ENCODE measurements at regions not wholly inside any gene's neighbourhood (a gene's known extent, or its start where the extent isn't known, plus 50 kb on each side); places are given as distances from the start of the nearest gene placed in this dataset.

GRCh38 chr9:27625751-27626150, 52.5 kb upstream of the C9orf72 start:
- DNase-seq (ENCODE audit: low spot score): no peak

GRCh38 chr9:27626244-27627187, 53.2 kb upstream of the C9orf72 start:
- peak; percentile 40 for DNase-seq (ENCODE audit: low spot score)

GRCh38 chr9:27627188-27627564, 53.9 kb upstream of the C9orf72 start:
- no peak for DNase-seq (ENCODE audit: low spot score)

- no peak for DNase-seq (ENCODE audit: low spot score)
Observed at GRCh38 chr9:27628311-27628710, 55.0 kb upstream of the C9orf72 start.

GRCh38 chr9:27629425-27629824, 56.1 kb upstream of the C9orf72 start:
- peak; percentile 41 for DNase-seq (ENCODE audit: low spot score)

- DNase-seq (ENCODE audit: low spot score): no peak
Observed at GRCh38 chr9:27632254-27632653, 59.0 kb upstream of the C9orf72 start.

GRCh38 chr9:27633764-27634163, 60.5 kb upstream of the C9orf72 start:
- no peak for DNase-seq (ENCODE audit: low spot score)

GRCh38 chr9:27634879-27635278, 61.6 kb upstream of the C9orf72 start:
- DNase-seq (ENCODE audit: low spot score): no peak

- DNase-seq (ENCODE audit: low spot score): no peak
Observed at GRCh38 chr9:27638716-27639115, 65.4 kb upstream of the C9orf72 start.

- DNase-seq (ENCODE audit: low spot score): no peak
Observed at GRCh38 chr9:27645161-27645840, 72.0 kb upstream of the C9orf72 start.

GRCh38 chr9:27653246-27653645, 80.0 kb upstream of the C9orf72 start:
- DNase-seq (ENCODE audit: low spot score): no peak

- no peak for DNase-seq (ENCODE audit: low spot score)
Observed at GRCh38 chr9:27653957-27654356, 80.7 kb upstream of the C9orf72 start.

- no peak for DNase-seq (ENCODE audit: low spot score)
Observed at GRCh38 chr9:27654629-27655285, 81.5 kb upstream of the C9orf72 start.

- DNase-seq (ENCODE audit: low spot score): no peak
Observed at GRCh38 chr9:27655441-27655840, 82.2 kb upstream of the C9orf72 start.

GRCh38 chr9:27659001-27659400, 85.7 kb upstream of the C9orf72 start:
- no peak for DNase-seq (ENCODE audit: low spot score)

- no peak for DNase-seq (ENCODE audit: low spot score)
Observed at GRCh38 chr9:27659571-27659970, 86.3 kb upstream of the C9orf72 start.

GRCh38 chr9:27660148-27660547, 86.9 kb upstream of the C9orf72 start:
- no peak for DNase-seq (ENCODE audit: low spot score)

GRCh38 chr9:27663526-27663925, 90.2 kb upstream of the C9orf72 start:
- DNase-seq (ENCODE audit: low spot score): no peak

- no peak for DNase-seq (ENCODE audit: low spot score)
Observed at GRCh38 chr9:27664121-27664779, 91.0 kb upstream of the C9orf72 start.

- peak; percentile 9 for DNase-seq (ENCODE audit: low spot score)
Observed at GRCh38 chr9:27665136-27665535, 91.9 kb upstream of the C9orf72 start.

- no peak for DNase-seq (ENCODE audit: low spot score)
Observed at GRCh38 chr9:27668280-27668679, 95.0 kb upstream of the C9orf72 start.

- DNase-seq (ENCODE audit: low spot score): no peak
Observed at GRCh38 chr9:27671636-27672035, 98.4 kb upstream of the C9orf72 start.

All from LoVo (cell line).